Fibroblast of lung (primary cell): ENCODE measurements at regions not wholly inside any gene's neighbourhood (a gene's known extent, or its start where the extent isn't known, plus 50 kb on each side); places are given as distances from the start of the nearest gene placed in this dataset.

Experiments used
- DNase-seq, 2 donors: peaks; one replicate each; pipeline versions ENCODE4 v3.0.0 to v3.0.0-alpha.2; 2010; ENCODE audit warnings: low read depth in 2 of 2
- H2AFZ ChIP-seq: 2 replicates; pipeline ENCODE4 v1.5.1; 2012; ENCODE audit warnings: low read length, control low read depth, inconsistent platforms
- H3K27ac ChIP-seq: 2 replicates; pipeline ENCODE4 v1.5.1; 2011; ENCODE audit warnings: low read length, control low read depth; ENCODE audit not compliant: insufficient read depth
- H3K27me3 ChIP-seq: 2 replicates; pipeline ENCODE4 v1.5.1; 2011; ENCODE audit warnings: mild to moderate bottlenecking, low read length; ENCODE audit not compliant: control insufficient read depth, insufficient read depth
- H3K36me3 ChIP-seq: 2 replicates; pipeline ENCODE4 v1.5.1; 2011; ENCODE audit warnings: low read length; ENCODE audit not compliant: control insufficient read depth, insufficient read depth
- H3K4me1 ChIP-seq: 2 replicates; pipeline ENCODE4 v1.5.1; 2011; ENCODE audit warnings: low read length; ENCODE audit not compliant: control insufficient read depth, insufficient read depth; ENCODE audit errors: extremely low read depth
- H3K4me2 ChIP-seq: 2 replicates; pipeline ENCODE4 v1.5.1; 2011; ENCODE audit warnings: low read length, control low read depth; ENCODE audit not compliant: insufficient read depth; ENCODE audit errors: extremely low read depth
- H3K4me3 ChIP-seq, 4 experiments: fragments of 200-600 bp in 1 of 4; sonication (generic) in 1 of 4; replicated peaks in 1 of 4; 2 replicates each; pipeline ENCODE4 v1.5.1; 2011 to 2016; ENCODE audit warnings: low read length in 4 of 4, low read depth in 3 of 4, mild to moderate bottlenecking in 3 of 4, control low read depth in 2 of 4, inconsistent platforms in 1 of 4, mixed read lengths in 1 of 4; ENCODE audit not compliant: insufficient read depth in 1 of 4; ENCODE audit errors: control extremely low read depth in 1 of 4
- H3K79me2 ChIP-seq: 2 replicates; pipeline ENCODE4 v1.5.1; 2012; ENCODE audit warnings: mild to moderate bottlenecking, low read length, inconsistent platforms; ENCODE audit not compliant: control insufficient read depth, insufficient read depth
- H3K9ac ChIP-seq: 2 replicates; pipeline ENCODE4 v1.5.1; 2011; ENCODE audit warnings: mild to moderate bottlenecking, low read length, control low read depth; ENCODE audit not compliant: insufficient read depth
- H3K9me3 ChIP-seq: 2 replicates; pipeline ENCODE4 v1.5.1; 2012; ENCODE audit warnings: low read depth, low read length; ENCODE audit not compliant: control insufficient read depth, insufficient read depth
- H4K20me1 ChIP-seq: 2 replicates; pipeline ENCODE4 v1.5.1; 2011; ENCODE audit warnings: low read length; ENCODE audit not compliant: control insufficient read depth, insufficient read depth; ENCODE audit errors: extremely low read depth
- EZH2 ChIP-seq: IDR thresholded peaks from 2 replicates; pipeline ENCODE4 v1.5.1; 2012; ENCODE audit warnings: low read length, control low read depth, mild to moderate bottlenecking; ENCODE audit errors: missing control alignments
- TF ChIP-seq, protein P1 (sequence below), 2 donors: IDR thresholded peaks in 1 of 2; conservative IDR thresholded peaks in 1 of 2; 1 replicate in 1 of 2; 2 replicates in 1 of 2; pipeline ENCODE4 v1.5.1; 2011 to 2012; ENCODE audit warnings: low read length in 2 of 2, control low read depth in 1 of 2, inconsistent platforms in 1 of 2, low read depth in 1 of 2, mild to moderate bottlenecking in 1 of 2

- Histone ChIP-seq H3K4me1 (no peaks in the 10 kb centered on the region), H3K4me3 (no peak overlapping the region), H3K36me3 (no peaks in the 10 kb centered on the region), H2AFZ (no peak overlapping the region), H3K27me3 (no peaks in the 10 kb centered on the region), H3K9ac (no peak overlapping the region), H4K20me1 (no peaks in the 10 kb centered on the region), H3K79me2 (no peaks in the 10 kb centered on the region), H3K9me3 (no peaks in the 10 kb centered on the region), H3K27ac (no peak overlapping the region), H3K4me2 (no peak overlapping the region)
- TF ChIP-seq, protein P1, sequence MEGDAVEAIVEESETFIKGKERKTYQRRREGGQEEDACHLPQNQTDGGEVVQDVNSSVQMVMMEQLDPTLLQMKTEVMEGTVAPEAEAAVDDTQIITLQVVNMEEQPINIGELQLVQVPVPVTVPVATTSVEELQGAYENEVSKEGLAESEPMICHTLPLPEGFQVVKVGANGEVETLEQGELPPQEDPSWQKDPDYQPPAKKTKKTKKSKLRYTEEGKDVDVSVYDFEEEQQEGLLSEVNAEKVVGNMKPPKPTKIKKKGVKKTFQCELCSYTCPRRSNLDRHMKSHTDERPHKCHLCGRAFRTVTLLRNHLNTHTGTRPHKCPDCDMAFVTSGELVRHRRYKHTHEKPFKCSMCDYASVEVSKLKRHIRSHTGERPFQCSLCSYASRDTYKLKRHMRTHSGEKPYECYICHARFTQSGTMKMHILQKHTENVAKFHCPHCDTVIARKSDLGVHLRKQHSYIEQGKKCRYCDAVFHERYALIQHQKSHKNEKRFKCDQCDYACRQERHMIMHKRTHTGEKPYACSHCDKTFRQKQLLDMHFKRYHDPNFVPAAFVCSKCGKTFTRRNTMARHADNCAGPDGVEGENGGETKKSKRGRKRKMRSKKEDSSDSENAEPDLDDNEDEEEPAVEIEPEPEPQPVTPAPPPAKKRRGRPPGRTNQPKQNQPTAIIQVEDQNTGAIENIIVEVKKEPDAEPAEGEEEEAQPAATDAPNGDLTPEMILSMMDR (conservative IDR thresholded peaks at IDR 0.05 in 1 of 2, IDR thresholded peaks at IDR 0.05 in 1 of 2; ENCODE audit: low read depth in 1 of 2, low read length in 2 of 2) = no peak
- TF ChIP-seq EZH2 = no peak
- peak in 1 of 2 donors; percentile 1 for DNase-seq
Observed at GRCh38 chr1:116254776-116255175, 118.3 kb upstream of the ATP1A1 start.

GRCh38 chr1:116255486-116256285 is 117.4 kb upstream of the ATP1A1 start:
- Histone ChIP-seq H3K4me1 (no peaks in the 10 kb centered on the region), H3K27me3 (no peaks in the 10 kb centered on the region), H3K9me3 (no peaks in the 10 kb centered on the region), H3K9ac (no peak overlapping the region), H3K4me3 (no peak overlapping the region), H3K36me3 (no peaks in the 10 kb centered on the region), H3K79me2 (no peaks in the 10 kb centered on the region), H3K27ac (no peak overlapping the region), H2AFZ (no peak overlapping the region), H4K20me1 (no peaks in the 10 kb centered on the region), H3K4me2 (no peak overlapping the region)
- DNase-seq = no peak
- TF ChIP-seq, protein P1 (conservative IDR thresholded peaks at IDR 0.05 in 1 of 2, IDR thresholded peaks at IDR 0.05 in 1 of 2; ENCODE audit: low read depth in 1 of 2, low read length in 2 of 2) = no peak

GRCh38 chr1:116256286-116256649 is 116.8 kb upstream of the ATP1A1 start:
- no peaks in the 10 kb centered on the region for H4K20me1 ChIP-seq
- H2AFZ ChIP-seq = no peak overlapping the region
- no peak overlapping the region for H3K27ac ChIP-seq
- H3K27me3 ChIP-seq = no peaks in the 10 kb centered on the region
- H3K9me3 ChIP-seq = no peaks in the 10 kb centered on the region
- H3K36me3 ChIP-seq = no peaks in the 10 kb centered on the region
- TF ChIP-seq, protein P1 (conservative IDR thresholded peaks at IDR 0.05 in 1 of 2, IDR thresholded peaks at IDR 0.05 in 1 of 2; ENCODE audit: low read depth in 1 of 2, low read length in 2 of 2) = no peak
- no peak for TF ChIP-seq EZH2
- no peak overlapping the region for H3K4me2 ChIP-seq
- no peak overlapping the region for H3K9ac ChIP-seq
- no peak overlapping the region for H3K4me3 ChIP-seq
- H3K4me1 ChIP-seq = no peaks in the 10 kb centered on the region
- peak in 1 of 2 donors; percentile 0 for DNase-seq
- no peaks in the 10 kb centered on the region for H3K79me2 ChIP-seq
